HG03439 (cell line): ENCODE measurements at regions not wholly inside any gene's neighbourhood (a gene's known extent, or its start where the extent isn't known, plus 50 kb on each side); places are given as distances from the start of the nearest gene placed in this dataset.
"Not testable (repeated sequence)": the region's sequence is repeated elsewhere in the genome, so short reads cannot be mapped to it uniquely, and the experiment has no call there.

ENCODE experiments used
- ATAC-seq: cut with Tn5 transposase; IDR thresholded peaks from one replicate; pipeline ENCODE4 v1.9.1; 2021; ENCODE audit warnings: mild to moderate bottlenecking, moderate library complexity; ENCODE audit not compliant: unreplicated experiment

DNA sequence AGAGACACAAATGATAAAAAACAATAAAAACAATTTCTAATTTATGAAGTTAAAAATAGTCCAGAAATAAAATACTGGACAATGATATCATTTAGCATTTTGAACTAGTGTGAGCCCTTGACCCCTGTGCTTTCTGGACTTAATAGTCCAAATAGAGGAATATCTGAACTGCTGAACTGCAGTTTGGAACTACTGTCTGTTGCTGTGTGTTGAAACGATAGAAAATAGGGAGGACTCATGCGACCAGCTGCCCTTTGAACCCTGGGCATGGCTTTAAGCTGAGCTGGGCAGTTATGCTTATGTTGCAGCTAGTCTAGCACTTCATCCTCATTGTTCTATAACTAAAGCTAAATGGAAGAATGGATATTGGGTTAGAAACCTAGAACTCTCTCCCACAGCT lies 99.5 kb downstream of the FMR1NB start:
- no peak for ATAC-seq

DNA sequence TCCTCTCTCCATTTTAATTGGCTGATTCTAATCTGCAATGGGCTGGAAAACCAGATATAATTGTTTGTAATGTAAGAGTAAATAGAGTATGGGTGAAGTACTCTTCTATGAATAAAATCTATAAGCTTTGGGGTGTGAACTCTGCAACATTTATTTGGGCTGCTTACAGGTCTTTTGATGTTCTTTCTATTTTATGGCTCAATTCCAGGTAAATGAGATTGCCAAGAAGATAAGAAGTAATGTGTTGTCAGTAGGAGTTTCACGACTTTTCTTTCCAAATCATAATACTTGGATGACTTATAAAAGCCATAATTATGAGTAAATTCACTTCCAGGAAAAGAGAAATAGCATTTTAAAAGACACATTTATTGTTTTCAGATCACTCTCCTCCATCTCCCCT lies 103.5 kb downstream of the FMR1NB start:
- ATAC-seq = no peak

DNA sequence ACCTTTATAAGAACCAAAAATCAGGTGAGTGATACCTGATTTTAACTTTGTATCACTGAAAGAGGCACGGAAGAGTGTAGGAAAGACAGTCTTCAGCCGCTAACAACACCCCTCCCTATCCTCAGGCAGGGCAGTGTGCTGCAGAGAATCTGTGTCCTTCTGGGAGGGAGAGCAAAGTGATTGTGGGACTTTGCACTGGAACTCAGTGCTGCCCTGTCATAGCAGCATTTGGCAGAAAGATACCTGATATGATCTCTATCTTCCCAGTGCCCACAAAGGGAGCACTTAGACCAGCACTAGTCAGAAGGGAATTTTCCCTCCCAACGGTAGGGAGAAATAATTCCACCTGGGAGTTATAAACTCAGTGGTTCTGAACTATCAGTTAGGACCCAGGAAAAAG lies 139.0 kb downstream of the FMR1NB start:
- ATAC-seq = no peak

DNA sequence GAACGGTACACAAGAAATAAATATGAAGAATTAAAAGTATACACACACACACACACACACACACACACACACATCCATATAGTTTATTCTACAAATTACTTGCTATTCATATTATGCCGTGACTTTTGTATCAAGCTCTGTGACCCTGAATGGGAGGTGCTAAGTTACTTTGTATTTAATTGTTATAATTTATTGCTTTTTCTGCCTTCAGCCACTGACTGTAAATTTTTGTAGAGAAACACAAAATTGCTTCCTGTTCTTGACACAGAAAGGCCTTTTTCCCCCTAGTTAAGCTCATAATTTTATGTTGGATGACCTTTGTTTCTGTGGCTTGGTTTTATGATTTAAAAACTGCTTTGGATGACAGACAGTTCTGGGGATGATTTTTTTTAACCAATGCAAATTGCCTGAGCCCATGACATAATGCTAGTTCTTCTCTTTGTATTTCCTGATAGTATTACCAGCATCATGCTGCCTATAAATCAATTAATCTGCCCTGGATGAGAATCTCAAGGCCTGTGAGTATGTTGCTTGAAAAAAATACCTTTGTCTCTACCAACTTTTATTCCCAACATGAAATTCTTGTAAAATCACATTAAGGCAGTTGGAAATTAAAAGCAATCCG lies 140.0 kb downstream of the FMR1NB start:
- no peak for ATAC-seq

DNA sequence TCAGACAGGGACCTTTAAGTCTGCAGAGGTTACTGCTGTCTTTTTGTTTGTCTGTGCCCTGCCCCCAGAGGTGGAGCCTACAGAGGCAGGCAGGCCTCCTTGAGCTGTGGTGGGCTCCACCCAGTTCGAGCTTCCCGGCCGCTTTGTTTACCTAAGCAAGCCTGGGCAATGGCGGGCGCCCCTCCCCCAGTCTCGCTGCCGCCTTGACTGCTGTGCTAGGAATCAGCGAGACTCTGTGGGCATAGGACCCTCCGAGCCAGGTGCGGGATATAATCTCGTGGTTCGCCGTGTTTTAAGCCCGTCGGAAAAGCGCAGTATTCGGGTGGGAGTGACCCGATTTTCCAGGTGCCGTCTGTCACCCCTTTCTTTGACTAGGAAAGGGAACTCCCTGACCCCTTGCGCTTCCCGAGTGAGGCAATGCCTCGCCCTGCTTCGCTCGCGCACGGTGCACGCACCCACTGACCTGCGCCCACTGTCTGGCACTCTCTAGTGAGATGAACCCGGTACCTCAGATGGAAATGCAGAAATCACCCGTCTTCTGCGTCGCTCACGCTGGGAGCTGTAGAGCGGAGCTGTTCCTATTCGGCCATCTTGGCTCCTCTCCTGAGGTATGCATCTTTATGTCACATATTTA lies 147.9 kb downstream of the FMR1NB start:
- not testable (repeated sequence) for ATAC-seq

DNA sequence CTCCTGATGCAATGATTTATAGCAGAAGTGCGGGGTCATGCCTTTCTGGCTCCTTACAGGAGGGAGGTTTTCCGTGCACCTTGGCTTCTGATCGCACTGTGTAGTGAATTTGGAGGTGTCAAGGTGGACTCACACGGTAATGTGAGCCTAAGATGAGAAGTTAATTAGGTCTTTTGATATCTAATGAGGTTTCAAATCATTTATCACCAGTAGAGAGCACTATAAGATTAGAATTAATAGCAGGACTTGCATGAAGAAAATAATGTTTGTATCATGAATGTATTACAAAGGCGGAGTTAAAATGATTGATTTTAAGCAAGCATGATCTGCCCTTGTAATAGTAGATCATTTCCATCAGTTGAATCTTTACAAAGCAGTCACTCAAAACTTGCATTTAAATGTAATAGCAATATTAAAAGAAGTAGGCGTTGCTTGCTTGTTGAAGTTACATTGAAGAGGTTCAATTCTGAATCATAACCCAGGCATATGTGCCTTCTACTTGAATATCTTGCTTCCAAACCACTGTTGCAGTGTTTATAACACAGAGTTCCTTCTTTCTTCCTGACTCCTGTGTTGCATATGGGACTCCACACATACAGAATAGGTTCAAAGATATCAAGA lies 152.1 kb downstream of the FMR1NB start:
- no peak for ATAC-seq

DNA sequence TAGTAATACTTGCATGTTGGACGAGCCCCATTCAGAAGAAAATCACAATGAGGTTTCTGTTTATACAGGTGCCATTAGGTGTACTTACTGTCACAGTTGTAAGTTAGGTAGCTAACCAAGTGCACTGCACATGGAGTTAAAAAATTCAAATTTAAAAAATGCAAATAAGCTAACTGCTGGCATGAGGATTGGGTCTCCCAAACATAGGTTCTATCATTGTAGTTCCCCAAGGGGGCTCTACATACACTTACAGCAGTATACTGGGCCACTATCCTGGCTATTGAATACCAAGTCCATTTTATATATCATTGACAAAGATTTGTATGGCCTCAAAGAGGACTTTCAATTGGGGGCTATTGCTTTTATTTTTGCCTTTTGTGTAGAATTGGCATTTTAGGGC lies 153.4 kb downstream of the FMR1NB start:
- no peak for ATAC-seq

DNA sequence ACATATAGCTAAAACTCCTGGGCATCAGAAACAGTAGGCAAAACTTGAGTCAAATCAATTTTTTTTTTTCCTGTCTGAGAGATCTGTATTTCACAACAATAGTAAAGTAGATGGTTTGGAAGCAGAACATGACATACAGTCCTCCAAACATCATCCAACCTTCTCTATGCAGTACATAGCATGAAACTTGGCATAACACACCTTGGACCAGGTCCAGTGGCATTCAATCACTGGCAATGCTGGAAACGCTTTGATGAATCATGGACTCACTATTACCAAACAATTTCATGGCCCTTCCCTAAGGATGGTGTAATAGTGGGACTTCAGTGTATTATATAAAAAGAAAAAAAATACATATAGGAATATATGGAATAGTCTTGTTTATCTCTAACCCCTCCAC lies 154.6 kb downstream of the FMR1NB start:
- no peak for ATAC-seq

DNA sequence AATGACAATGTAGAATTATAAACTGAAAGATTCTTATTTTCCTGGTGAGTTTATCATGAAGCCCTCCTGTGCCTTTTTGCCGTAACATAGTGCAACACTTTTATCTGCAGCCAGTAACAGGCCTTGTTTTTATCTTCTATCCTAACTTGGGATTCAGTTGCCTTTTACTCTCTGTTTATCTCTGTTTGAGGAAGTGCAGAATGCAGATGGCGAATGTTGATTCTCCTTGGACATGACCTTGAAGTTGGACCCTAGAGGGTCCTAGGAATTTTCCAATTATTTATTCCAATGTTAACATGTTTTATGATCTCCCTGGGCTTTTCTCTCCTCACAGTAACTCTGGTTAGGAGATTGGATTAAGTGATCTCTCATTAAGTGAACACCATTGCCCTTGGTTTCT lies 165.0 kb downstream of the FMR1NB start:
- no peak for ATAC-seq

DNA sequence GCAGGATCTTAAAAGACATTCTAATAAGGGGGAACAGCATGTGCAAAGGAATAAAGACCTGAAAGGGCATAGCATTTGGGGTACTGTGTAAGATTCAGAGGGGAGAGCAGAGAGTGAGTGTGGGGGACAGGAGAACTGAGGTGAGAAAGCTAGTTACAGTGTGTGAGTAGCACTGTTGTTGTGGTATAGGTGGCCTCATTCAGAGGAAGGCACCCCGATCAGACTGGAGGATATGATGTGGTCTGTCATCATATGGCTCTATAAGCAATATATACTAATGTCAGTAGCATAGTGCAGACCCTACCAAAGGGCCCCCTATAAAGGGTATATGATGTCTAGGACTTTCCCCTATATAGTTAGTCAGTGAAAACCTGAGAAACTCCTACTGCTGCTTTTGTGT lies 175.8 kb downstream of the FMR1NB start:
- no peak for ATAC-seq

DNA sequence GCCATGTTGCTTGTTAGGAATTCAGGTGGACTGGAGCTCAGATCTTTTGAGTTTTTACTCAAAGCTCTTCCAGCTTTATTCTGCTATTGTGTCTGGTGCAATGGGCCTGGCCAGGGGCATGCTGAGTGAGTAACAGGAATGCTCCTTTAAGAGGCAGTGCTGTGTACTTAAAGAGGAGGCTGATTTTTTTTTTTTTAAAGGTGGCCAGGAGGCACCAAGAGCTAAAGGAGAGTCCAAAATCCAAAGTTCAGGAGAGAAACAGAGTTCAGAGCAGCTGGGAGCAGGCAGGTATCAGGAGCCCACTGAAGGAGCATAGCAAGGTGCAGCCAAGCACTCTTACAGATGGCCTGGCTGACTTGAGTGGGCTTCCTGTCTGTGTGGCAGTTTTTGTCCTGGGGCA lies 178.7 kb downstream of the FMR1NB start:
- ATAC-seq = no peak

DNA sequence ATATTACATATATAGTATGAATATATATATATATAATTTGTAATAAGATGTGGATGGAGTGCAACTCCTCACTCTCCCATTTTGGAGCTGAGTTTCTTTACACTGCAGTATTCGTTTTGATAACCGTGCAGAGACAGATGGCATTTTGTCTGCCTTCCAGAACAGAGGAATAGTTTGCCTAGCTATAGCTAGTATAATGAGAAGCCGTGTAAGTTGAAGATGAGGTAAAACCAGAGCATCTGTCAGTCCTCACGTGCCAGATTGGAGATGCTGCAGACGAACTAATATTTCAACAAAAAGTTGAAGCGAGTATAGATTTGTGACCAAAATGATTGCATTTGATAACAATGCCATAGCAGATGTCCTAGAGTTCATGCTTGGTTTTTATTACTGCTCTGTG lies 180.6 kb downstream of the FMR1NB start:
- ATAC-seq = no peak

DNA sequence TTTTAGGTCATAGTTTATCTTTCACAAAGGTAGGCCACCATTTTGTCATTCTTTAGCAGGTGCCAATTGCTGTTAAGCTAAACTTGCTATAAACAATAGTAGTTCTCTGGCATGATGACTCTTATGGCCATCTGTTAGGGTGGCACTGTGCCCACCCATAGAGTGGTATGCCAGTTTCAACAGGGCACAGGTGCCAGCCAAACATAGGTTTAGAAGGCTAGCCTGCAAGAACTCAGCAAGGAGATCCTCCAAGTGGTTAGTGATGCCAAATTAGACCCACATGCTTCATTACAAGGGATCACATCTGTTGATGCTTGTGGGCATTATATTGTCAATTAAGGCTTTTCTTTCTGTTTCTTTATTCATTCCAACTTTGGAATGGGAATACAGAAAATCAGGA lies 204.5 kb downstream of the FMR1NB start:
- no peak for ATAC-seq

DNA sequence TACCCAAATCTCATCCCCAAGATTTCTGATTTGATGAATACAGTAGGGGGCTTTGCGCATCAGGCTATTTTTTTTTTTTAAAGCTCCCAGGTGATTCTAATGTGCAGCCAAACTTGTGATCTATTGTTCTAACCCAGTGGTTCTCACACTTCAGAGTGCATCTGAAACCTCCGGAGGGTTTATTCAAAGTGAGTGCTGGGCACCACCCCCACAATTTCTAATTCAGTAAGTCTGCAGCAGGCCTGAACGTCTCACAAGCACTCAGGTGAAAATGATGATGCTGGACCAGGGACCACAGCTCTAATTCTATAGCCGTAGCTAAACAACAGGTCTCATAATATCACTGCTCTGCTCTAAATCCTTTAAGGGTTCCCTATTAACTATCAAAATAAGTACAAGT lies 211.4 kb downstream of the FMR1NB start:
- no peak for ATAC-seq

DNA sequence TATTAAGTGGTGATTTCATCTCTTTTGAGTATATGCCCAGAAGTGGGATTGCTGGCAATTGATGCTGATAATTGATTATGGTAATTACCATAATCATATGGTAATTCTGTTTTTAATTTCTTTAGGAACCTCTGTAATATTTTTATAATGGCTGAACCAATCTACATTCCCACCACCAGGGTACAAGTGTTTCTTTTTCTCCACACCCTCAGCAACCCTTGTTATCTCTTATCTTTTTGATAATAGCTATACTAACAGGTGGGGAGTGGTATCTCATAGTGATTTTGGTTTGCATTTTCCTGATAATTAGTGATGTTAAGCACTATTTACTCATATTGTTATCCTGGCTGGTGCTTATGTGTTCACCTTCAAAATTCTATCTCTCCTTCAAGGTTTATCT lies 212.6 kb downstream of the FMR1NB start:
- no peak for ATAC-seq

DNA sequence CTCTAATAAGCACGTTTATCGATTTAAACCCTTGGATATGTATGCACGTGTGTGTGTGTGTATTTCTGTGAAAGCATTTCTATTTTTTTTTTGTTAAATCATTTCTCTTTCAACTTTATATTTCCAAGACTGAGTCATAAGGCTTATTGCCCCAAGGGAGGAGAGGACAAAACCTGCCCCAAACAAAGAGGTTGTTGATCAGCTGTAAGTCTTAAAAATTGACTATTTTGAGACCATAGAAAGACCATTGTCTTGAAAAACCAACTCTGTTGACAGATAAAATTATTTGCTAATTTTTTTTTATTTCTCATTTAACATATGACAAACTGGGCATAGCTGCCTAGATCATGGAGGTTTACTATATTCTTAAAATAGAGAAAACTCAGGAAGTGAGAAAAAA lies 222.4 kb downstream of the FMR1NB start:
- no peak for ATAC-seq

DNA sequence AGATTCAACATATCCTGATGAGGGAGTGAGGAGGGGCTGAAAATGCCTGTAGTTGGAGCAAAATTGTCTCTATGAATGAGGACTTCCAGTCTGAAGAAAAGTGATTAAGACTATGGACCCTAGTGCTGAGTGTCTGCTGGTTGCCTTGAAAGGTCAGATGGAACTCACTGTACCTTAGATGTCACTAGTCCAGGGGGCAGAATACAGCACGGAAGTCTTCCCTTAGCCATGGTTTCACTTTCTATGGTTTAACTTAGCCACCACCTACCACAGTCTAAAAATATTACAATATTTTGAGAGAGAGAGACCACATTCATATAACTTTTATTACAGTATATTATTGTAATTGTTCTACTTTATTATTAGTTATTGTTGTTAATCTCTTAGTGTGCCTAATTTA lies 223.1 kb downstream of the FMR1NB start:
- no peak for ATAC-seq

DNA sequence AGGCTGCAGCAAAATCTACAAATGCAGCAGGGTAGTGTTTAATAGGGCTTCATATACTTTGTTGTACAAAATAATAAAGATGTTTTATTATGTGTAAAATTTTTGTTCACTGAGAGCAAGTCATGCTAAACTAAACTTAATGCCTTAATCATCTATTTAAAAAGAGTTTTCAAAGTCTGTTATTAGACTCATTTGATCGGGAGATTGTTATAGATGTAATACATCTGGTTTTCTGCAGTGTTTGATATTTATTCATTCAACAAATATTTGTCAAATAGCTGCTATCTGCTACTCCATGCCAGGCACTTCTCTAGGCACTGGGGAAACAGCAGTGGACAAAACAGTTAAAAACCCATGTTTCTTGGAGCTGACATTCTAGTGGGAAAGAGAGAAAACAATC lies 233.6 kb downstream of the FMR1NB start:
- ATAC-seq = no peak

DNA sequence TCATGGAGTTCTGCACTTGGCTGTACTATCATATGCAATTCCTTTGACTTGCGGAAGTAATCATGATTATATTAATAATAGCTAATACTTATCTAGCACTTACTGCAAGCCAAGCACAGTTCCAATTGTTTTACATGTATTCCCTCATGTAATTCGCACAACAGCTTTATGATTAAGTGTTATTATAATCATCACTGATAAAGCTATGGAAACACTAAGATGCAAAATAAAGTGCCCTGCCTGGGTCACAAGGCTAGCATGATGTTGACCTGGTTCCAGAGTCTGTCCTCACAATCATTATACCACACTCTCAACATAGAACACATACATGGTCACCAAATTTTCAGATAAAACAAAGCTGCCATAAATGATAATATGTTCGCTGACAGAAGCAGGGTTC lies 234.6 kb downstream of the FMR1NB start:
- ATAC-seq = no peak

DNA sequence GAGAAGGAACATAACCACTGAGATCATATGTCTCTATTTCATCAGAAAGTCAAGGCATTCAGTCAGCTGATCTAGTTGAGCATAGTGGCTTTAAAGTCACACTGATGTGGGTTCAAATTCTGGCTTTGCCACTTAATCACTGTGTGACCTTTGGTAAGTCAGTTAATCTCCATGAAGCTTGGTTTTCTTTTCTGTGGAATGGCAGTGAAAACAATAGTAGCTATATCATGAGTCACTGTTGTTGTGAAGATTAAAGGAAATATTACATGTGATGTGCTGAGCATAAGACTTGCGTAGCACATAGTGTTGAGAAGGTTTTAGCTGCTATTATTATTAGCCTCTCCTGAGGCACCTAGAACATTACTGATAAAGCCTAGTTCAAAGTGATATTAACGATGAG lies 242.2 kb downstream of the FMR1NB start:
- no peak for ATAC-seq

DNA sequence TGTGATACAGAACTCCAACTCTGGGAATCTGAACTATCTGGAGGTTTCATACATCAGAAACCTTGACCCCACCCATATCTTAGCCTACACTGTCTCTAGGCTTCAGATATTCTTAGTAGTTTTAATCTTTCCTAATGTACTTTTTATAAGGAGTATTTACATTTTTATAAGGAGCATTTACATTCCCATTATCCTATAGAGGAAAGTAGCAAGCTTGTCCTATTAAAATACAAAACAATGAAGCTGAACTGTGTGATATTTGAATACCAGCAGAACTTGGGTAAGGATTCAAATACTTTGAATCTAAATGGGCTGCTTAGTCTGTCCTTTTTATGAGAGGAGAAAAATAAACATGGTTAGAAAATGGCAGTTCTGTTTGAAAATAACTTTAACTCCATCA lies 247.4 kb downstream of the FMR1NB start:
- ATAC-seq = no peak

DNA sequence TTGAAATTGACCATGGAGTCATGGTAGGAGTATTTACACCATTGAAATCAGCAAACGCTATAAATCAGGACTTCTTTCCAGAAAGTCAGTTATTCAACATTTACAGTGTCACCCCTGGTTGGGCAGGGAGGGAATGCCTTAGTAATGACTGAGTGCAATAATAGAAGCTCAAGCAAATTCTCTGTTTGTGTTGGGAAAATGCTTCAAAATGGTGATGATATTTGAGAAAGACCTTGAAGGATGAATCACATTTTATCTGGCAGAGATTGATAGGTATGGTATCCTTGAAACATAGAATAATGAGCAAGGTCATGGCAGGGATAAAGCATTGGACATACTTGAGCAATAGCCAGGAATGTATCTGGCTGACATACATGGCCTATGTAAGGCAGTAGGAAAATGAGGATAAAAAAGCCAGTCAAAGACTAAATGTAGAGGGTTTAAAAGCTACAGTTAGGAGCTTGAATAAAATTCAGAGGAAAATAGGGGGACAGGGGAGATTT lies 248.7 kb downstream of the FMR1NB start:
- ATAC-seq = no peak

DNA sequence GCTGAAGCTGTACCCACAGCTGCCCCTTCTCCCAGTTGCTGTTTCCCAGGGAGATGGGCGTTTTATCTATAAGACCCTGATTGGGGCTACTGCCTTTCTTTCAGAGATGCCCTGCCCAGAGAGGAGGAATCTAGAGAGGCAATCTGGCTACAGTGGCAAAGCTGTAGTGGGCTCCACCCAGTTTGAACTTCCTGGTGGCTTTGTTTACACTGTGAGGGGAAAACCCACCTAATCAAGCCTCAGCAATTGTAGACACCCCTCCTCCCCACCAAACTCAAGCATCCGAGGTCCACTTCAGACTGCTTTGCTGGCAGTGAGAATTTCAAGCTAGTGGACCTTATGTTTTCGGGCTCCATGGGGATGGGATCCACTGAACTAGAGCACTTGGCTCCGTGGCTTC lies 240.4 kb upstream of the AFF2 start:
- no peak for ATAC-seq
